SU-DHL-6 (cell line): ENCODE measurements at regions not wholly inside any gene's neighbourhood (a gene's known extent, or its start where the extent isn't known, plus 50 kb on each side); places are given as distances from the start of the nearest gene placed in this dataset.

Experiments
- H2AFZ ChIP-seq: fragments of 200-600 bp; sonication (generic); 2 replicates; pipeline ENCODE4 v1.6.1; 2014; ENCODE audit warnings: low read depth, mild to moderate bottlenecking, moderate library complexity, mixed read lengths, antibody characterized with exemption, low read length; ENCODE audit not compliant: severe bottlenecking
- H3F3A ChIP-seq: fragments of 200-600 bp; shearing (Covaris generic); 2 replicates; pipeline ENCODE4 v1.6.0; 2016; ENCODE audit warnings: antibody characterized with exemption, mild to moderate bottlenecking; ENCODE audit not compliant: insufficient read depth
- H3K27ac ChIP-seq: fragments of 200-600 bp; sonication (generic); 2 replicates; pipeline ENCODE4 v1.5.1; 2016; ENCODE audit warnings: low read depth, mild to moderate bottlenecking, low read length, moderate library complexity, mixed read lengths
- H3K27me3 ChIP-seq: fragments of 200-600 bp; sonication (generic), shearing (Covaris generic); 2 replicates; pipeline ENCODE4 v1.6.0; 2014; ENCODE audit warnings: mild to moderate bottlenecking, low read length
- H3K36me3 ChIP-seq: fragments of 200-600 bp; sonication (generic); 2 replicates; pipeline ENCODE4 v1.6.1; 2014; ENCODE audit warnings: mild to moderate bottlenecking, low read length, mixed read lengths
- H3K4me2 ChIP-seq: fragments of 300-600, 200-600 bp; shearing (Covaris generic), sonication (generic); 2 replicates; pipeline ENCODE4 v1.6.0; 2014; ENCODE audit warnings: low read length, low read depth, mild to moderate bottlenecking; ENCODE audit not compliant: poor library complexity, severe bottlenecking
- H3K4me3 ChIP-seq: fragments of 200-600 bp; sonication (generic); 2 replicates; pipeline ENCODE4 v1.5.1; 2014; ENCODE audit warnings: antibody characterized with exemption, low read length, mild to moderate bottlenecking, mixed read lengths; ENCODE audit not compliant: insufficient read depth, poor library complexity, severe bottlenecking
- H3K79me2 ChIP-seq: fragments of 200-600 bp; sonication (generic); 2 replicates; pipeline ENCODE4 v1.6.1; 2014; ENCODE audit warnings: mild to moderate bottlenecking, low read length, moderate library complexity; ENCODE audit not compliant: insufficient read depth
- H3K9ac ChIP-seq: fragments of 200-600 bp; sonication (generic); 2 replicates; pipeline ENCODE4 v1.7.0; 2014; ENCODE audit warnings: mild to moderate bottlenecking, low read length
- H3K9me2 ChIP-seq: fragments of 200-600 bp; sonication (generic); replicated peaks from 2 replicates; pipeline ENCODE4 v1.6.1; 2014; ENCODE audit warnings: low read length; ENCODE audit not compliant: insufficient read depth
- H3K9me3 ChIP-seq: fragments of 200-600 bp; sonication (generic); 2 replicates; pipeline ENCODE4 v1.6.1; 2014; ENCODE audit warnings: low read length, mixed read lengths; ENCODE audit not compliant: insufficient read depth
- H4K20me1 ChIP-seq: fragments of 200-600 bp; sonication (generic); 2 replicates; pipeline ENCODE4 v1.6.1; 2014; ENCODE audit warnings: low read depth, mild to moderate bottlenecking, antibody characterized with exemption, low read length, moderate library complexity, mixed read lengths
- CTCF ChIP-seq: fragments of 200-600 bp; sonication (generic); IDR thresholded peaks from one replicate; pipeline ENCODE4 v1.5.1; 2017; ENCODE audit warnings: antibody characterized with exemption, mild to moderate bottlenecking, low read length, moderate library complexity; ENCODE audit not compliant: insufficient read depth, poor library complexity, severe bottlenecking
- EZH2phosphoT487 ChIP-seq: fragments of 200-600 bp; sonication (generic), shearing (Covaris generic); conservative IDR thresholded peaks from 2 replicates; pipeline ENCODE4 v1.6.1; 2018; ENCODE audit warnings: mild to moderate bottlenecking, antibody characterized with exemption, low read length, moderate library complexity, mixed read lengths

GRCh38 chr21:14838400-14838799 is 226.4 kb downstream of the NRIP1 start:
- no peak overlapping the region for H3K4me2 ChIP-seq
- H3K27me3 ChIP-seq: no peaks in the 10 kb centered on the region
- H4K20me1 ChIP-seq: no peaks in the 10 kb centered on the region
- H3K27ac ChIP-seq: no peak overlapping the region
- H3F3A ChIP-seq: no peaks in the 10 kb centered on the region
- no peaks in the 10 kb centered on the region for H3K9me3 ChIP-seq
- H3K9ac ChIP-seq: no peak overlapping the region
- H2AFZ ChIP-seq: no peak overlapping the region
- no peaks in the 10 kb centered on the region for H3K79me2 ChIP-seq
- no peak overlapping the region for H3K4me3 ChIP-seq
- no peaks in the 10 kb centered on the region for H3K36me3 ChIP-seq
- no peak for TF ChIP-seq EZH2phosphoT487
- no peak for TF ChIP-seq CTCF
- H3K9me2 ChIP-seq: no peaks in the 10 kb centered on the region

- H3K9me2 ChIP-seq: no peaks in the 10 kb centered on the region
- no peak overlapping the region for H3K4me2 ChIP-seq
- no peak overlapping the region for H2AFZ ChIP-seq
- H3K9ac ChIP-seq: no peak overlapping the region
- H3F3A ChIP-seq: no peaks in the 10 kb centered on the region
- no peaks in the 10 kb centered on the region for H4K20me1 ChIP-seq
- H3K79me2 ChIP-seq: no peaks in the 10 kb centered on the region
- no peaks in the 10 kb centered on the region for H3K36me3 ChIP-seq
- H3K4me3 ChIP-seq: no peak overlapping the region
- H3K27ac ChIP-seq: no peak overlapping the region
- H3K9me3 ChIP-seq: no peaks in the 10 kb centered on the region
- TF ChIP-seq EZH2phosphoT487 (no peak), CTCF (no peak)
- H3K27me3 ChIP-seq: no peaks in the 10 kb centered on the region
Observed at GRCh38 chr21:14836950-14837349, 227.8 kb downstream of the NRIP1 start.

GRCh38 chr21:14833666-14834351 is 231.0 kb downstream of the NRIP1 start:
- Histone ChIP-seq H3K27ac (no peak overlapping the region), H4K20me1 (no peaks in the 10 kb centered on the region), H3K9ac (no peak overlapping the region), H2AFZ (no peak overlapping the region), H3K4me2 (no peak overlapping the region), H3K9me2 (no peaks in the 10 kb centered on the region), H3K4me3 (no peak overlapping the region), H3K79me2 (no peaks in the 10 kb centered on the region), H3K36me3 (no peaks in the 10 kb centered on the region), H3K27me3 (no peaks in the 10 kb centered on the region), H3F3A (no peaks in the 10 kb centered on the region), H3K9me3 (no peaks in the 10 kb centered on the region)
- no peak for TF ChIP-seq CTCF
